ENCODE measurements at regions not wholly inside any gene's neighbourhood (a gene's known extent, or its start where the extent isn't known, plus 50 kb on each side); places are given as distances from the start of the nearest gene placed in this dataset.

DNA sequence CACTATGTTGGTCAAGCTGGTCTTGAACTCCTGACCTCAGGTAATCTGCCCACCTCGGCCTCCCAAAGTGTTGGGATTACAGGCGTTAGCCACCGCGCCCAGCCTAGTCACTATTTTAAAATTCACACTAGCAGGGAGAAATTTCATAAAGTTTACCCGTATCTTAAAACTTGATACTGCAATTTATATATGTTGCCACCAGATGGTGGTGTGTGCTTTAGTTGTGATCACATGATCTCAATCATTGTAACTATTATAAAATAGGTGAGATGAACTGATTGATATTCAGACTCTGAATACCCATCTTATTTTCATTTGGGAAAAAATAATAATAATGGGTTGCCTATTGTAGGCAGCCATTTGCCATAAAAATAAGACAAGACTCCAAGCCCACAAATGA lies 1330.4 kb upstream of the WWC1 start:
- no peak for TF ChIP-seq POLR2A (IDR thresholded peaks at IDR 0.05)
- TF ChIP-seq, protein P1, sequence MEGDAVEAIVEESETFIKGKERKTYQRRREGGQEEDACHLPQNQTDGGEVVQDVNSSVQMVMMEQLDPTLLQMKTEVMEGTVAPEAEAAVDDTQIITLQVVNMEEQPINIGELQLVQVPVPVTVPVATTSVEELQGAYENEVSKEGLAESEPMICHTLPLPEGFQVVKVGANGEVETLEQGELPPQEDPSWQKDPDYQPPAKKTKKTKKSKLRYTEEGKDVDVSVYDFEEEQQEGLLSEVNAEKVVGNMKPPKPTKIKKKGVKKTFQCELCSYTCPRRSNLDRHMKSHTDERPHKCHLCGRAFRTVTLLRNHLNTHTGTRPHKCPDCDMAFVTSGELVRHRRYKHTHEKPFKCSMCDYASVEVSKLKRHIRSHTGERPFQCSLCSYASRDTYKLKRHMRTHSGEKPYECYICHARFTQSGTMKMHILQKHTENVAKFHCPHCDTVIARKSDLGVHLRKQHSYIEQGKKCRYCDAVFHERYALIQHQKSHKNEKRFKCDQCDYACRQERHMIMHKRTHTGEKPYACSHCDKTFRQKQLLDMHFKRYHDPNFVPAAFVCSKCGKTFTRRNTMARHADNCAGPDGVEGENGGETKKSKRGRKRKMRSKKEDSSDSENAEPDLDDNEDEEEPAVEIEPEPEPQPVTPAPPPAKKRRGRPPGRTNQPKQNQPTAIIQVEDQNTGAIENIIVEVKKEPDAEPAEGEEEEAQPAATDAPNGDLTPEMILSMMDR (IDR thresholded peaks at IDR 0.05) = no peak
- Histone ChIP-seq H3K4me3 (no peak overlapping the region), H3K4me1 (replicated peaks in 1 of 2) (no peaks in the 10 kb centered on the region), H3K9me3 (replicated peaks in 1 of 3) (no peaks in the 10 kb centered on the region), H3K27ac (no peak overlapping the region), H3K36me3 (replicated peaks in 1 of 2) (no peaks in the 10 kb centered on the region), H3K27me3 (no peaks in the 10 kb centered on the region)
- DNase-seq = no peak
- 78 to 83% (median 81%) methylated on average over 5 of the region's 5 CpGs for WGBS, 4 donors
- intact Hi-C loops (cut with DNase I) = no loop called here

DNA sequence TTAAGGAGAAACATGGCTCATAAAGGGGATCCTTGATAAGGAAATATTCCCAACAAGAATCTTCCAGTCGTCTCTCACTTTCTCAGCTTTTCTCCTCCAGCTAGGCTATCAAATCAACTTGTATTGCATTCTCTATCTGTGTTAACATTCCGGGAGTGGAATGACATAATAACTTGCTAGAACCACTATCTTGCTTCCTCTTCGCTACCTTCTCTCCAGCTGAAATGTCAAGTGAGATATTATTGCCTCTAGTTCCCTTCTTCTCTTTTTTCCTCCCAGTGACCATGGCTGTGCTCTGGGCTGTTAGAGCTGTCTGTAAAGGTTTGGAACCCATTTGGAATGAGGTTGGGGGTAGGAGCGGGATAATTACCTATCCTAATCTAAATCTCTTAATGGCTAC lies 1329.5 kb upstream of the WWC1 start:
- TF ChIP-seq POLR2A (IDR thresholded peaks at IDR 0.05) = no peak
- TF ChIP-seq, protein P1 (IDR thresholded peaks at IDR 0.05) = no peak
- intact Hi-C loops (cut with DNase I) = no loop called here
- no peaks in the 10 kb centered on the region for H3K36me3 ChIP-seq (replicated peaks in 1 of 2)
- H3K27ac ChIP-seq = no peak overlapping the region
- whole genome bisulfite sequencing, 4 donors = 61 to 72% (median 66%) methylated on average over 4 of the region's 4 CpGs
- no peak overlapping the region for H3K4me3 ChIP-seq
- no peak for DNase-seq
- no peaks in the 10 kb centered on the region for H3K4me1 ChIP-seq (replicated peaks in 1 of 2)
- H3K27me3 ChIP-seq = no peaks in the 10 kb centered on the region
- H3K9me3 ChIP-seq (replicated peaks in 1 of 3) = no peaks in the 10 kb centered on the region

DNA sequence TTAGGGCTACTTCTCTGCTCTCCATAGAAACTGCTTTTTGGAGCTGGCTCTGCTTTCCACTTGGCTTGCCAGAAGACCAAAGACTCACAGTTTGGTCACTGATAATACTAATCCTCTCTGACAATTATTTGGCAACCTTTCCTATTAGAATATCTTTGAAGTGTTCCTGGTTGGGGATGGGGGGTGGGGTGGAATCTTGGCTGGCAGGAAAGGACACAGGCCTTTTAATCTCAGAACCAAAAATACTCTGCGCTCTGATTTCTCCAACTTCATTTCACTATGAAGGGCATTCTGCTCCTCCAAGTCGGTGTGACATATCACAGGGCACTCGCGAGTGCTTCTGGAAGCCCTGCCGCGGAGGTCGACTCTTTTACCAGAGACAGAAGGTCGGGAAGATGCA lies 1329.0 kb upstream of the WWC1 start:
- TF ChIP-seq, protein P1 (IDR thresholded peaks at IDR 0.05) = no peak
- no peak for TF ChIP-seq POLR2A (IDR thresholded peaks at IDR 0.05)
- H3K4me1 ChIP-seq (replicated peaks in 1 of 2) = no peaks in the 10 kb centered on the region
- no peaks in the 10 kb centered on the region for H3K9me3 ChIP-seq (replicated peaks in 1 of 3)
- H3K4me3 ChIP-seq = no peak overlapping the region
- WGBS, 4 donors = 26 to 65% (median 36%) methylated on average over 8 of the region's 8 CpGs
- DNase-seq = no peak
- H3K27me3 ChIP-seq = no peaks in the 10 kb centered on the region
- intact Hi-C loops (cut with DNase I) = no loop called here
- H3K27ac ChIP-seq = no peak overlapping the region
- no peaks in the 10 kb centered on the region for H3K36me3 ChIP-seq (replicated peaks in 1 of 2)

DNA sequence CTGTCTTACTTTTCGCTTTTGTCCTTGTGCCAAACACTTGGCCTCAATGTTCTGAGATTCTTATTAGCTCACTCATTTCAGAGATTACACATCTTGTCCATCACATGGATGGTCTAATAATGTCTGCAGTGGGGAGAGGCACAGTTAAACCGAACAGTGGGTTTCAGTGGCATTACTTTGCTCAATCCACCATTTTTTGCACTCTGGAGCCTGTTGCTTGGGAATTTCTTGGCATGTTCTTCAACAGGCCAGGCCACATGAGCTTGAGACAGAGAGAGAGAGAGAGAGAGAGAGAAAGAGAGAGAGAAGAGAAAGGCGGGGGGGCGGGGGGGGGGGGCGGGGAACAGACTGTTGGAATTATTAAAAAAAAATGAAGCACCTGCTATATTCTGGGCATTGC lies 1327.8 kb upstream of the WWC1 start:
- Histone ChIP-seq H3K9me3 (replicated peaks in 1 of 3) (no peaks in the 10 kb centered on the region), H3K27me3 (no peaks in the 10 kb centered on the region), H3K4me1 (replicated peaks in 1 of 2) (no peaks in the 10 kb centered on the region), H3K36me3 (replicated peaks in 1 of 2) (no peaks in the 10 kb centered on the region), H3K27ac (no peak overlapping the region), H3K4me3 (no peak overlapping the region)
- DNase-seq = no peak
- no peak for TF ChIP-seq POLR2A (IDR thresholded peaks at IDR 0.05)
- TF ChIP-seq, protein P1 (IDR thresholded peaks at IDR 0.05) = no peak
- intact Hi-C loops (cut with DNase I) = no loop called here
- 66 to 83% (median 72%) methylated on average over 5 of the region's 5 CpGs for WGBS, 4 donors
